ENCODE measurements at regions not wholly inside any gene's neighbourhood (a gene's known extent, or its start where the extent isn't known, plus 50 kb on each side); places are given as distances from the start of the nearest gene placed in this dataset.
"Not testable (repeated sequence)": the region's sequence is repeated elsewhere in the genome, so short reads cannot be mapped to it uniquely, and the experiment has no call there.

GRCh38 chr1:91207691-91208090, 185.9 kb upstream of the ZNF644 start:
- intact Hi-C loops (cut with micrococcal nuclease): not testable (repeated sequence)

DNA sequence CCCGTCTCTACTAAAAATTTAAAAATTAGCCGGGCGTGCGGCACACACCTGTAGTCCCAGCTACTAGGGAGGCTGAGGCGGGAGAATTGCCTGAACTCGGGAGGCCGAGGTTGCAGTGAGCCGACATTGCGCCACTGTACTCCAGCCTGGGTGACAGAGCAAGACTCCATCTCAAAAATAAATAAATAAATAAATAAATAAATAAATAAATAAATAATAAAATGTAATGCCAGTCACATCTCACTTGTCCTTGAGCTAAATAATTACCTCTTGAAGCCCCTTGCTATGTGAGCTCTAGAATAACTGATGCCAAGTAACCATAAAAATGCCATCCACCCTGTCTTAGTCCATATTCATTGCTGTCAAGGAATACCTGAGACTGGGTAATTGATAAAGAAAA, 182.3 kb upstream of the ZNF644 start:
- intact Hi-C loops (cut with micrococcal nuclease): not testable (repeated sequence)

GRCh38 chr1:91201694-91202093, 179.9 kb upstream of the ZNF644 start:
- intact Hi-C loops (cut with micrococcal nuclease): no loop called here

DNA sequence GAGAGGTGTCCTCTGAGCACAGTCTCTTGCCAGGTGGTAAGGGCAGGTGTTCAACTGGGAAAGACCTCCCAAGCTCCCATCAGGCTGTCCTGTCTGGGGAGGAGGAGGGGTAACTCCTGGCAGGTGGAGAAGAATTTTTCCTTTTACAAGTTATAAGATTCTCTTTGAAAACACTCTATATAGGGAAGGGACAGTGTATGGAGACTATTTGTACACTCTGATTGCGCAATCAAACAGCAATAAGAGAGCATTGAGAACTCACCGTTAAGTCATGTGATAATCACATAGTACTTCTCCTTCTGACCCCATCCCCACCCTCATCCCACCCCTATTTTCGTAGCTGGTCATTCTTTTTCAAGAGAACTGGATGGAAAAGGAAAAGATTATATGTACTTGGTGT, 179.3 kb upstream of the ZNF644 start:
- intact Hi-C loops (cut with micrococcal nuclease): no loop called here

DNA sequence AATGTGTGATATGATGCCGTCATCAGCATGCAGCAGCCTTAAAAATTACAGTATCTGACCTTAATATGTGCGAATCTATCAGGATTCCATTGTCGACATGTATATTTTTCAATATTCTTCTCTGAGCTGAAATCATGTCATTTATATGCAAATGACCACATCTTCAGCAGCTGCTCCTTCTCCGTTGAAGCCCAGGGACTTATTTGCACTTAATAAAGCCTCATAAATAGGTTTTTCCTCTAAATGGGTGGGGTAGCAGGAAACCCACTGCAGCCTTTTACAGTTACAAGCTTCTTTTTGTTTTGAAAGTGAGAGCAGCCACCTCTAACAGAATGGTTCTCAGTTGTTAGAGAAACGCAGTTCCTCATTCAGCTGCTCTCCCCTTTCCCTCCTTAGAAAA, 178.8 kb upstream of the ZNF644 start:
- intact Hi-C loops (cut with micrococcal nuclease): no loop called here

DNA sequence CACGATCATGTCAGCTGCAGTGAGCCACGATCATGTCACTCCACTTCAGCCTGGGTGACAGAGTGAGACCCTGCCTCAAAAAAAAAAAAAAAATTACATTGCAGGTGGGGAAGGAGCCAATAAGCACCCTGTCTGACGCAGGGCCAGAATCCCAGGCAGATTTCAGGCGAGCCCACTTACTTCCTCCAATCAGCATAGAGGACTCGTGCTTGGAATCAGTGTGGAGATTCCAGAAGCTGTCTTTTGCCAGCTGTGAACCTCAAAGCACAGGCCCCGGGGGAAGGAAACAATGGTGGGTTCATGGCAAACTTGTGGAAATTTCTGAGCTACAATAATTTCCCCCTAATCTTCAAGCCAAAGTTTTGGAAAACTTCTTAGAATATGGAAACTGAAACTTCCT, 178.2 kb upstream of the ZNF644 start:
- intact Hi-C loops (cut with micrococcal nuclease): no loop called here

DNA sequence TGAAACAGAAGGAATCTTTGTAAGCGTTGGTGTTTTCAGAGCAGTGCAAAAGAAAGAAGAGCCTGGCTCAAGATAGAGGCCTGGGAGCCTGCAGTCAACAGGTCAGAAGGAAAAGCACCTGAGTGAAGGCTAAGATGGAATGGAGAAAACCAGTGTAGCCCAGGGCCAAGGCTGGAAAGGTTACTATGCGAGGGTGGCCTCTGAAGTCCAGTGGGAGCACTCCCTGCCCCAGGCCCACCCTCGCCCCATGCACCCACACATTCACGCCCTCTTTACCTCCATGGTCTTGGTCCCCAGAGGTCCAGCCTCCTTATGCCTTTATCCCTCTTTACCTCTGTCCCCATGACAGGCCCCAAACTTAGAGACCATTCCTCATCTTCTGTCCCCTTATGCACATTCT, 169.2 kb upstream of the ZNF644 start:
- intact Hi-C loops (cut with micrococcal nuclease): no loop called here

GRCh38 chr1:91189096-91189495, 167.3 kb upstream of the ZNF644 start:
- intact Hi-C loops (cut with micrococcal nuclease): no loop called here

DNA sequence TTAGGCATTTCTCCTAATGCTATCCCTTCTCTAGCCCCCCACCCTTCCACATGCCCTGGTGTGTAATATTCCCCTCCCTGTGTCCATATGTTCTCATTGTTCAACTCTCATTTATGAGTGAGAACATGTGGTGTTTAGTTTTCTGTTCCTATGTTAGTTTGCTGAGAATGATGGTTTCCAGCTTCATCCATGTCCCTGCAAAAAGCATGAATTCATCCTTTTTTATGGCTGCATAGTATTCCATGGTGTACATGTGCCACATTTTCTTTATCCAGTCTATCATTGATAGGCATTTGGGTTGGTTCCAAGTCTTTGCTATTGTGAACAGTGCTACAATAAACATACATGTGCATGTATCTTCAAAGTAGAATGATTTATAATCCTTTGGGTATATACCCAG, 161.0 kb upstream of the ZNF644 start:
- intact Hi-C loops (cut with micrococcal nuclease): not testable (repeated sequence)

- intact Hi-C loops (cut with micrococcal nuclease): no loop called here
Observed at GRCh38 chr1:91176250-91176649, 154.4 kb upstream of the ZNF644 start.

DNA sequence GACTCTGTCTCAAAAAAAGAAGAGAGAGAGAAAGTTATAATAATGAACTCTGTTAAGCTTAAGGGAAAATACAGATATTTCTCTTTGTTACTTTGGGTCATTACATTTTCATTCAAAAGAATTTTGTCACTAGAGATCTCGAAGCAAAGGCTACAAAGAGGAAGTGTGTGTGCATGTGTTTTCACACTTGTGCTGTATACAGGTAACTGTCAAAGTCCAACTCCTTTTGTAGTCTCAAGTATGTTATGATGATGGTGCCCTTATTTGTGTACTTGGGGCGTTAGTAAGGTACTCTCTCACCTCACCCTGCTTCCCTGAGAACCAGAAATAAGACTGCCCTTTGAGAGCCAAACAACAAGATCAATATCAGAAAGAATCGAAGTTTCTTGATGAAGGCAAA, 152.9 kb upstream of the ZNF644 start:
- intact Hi-C loops (cut with micrococcal nuclease): no loop called here

DNA sequence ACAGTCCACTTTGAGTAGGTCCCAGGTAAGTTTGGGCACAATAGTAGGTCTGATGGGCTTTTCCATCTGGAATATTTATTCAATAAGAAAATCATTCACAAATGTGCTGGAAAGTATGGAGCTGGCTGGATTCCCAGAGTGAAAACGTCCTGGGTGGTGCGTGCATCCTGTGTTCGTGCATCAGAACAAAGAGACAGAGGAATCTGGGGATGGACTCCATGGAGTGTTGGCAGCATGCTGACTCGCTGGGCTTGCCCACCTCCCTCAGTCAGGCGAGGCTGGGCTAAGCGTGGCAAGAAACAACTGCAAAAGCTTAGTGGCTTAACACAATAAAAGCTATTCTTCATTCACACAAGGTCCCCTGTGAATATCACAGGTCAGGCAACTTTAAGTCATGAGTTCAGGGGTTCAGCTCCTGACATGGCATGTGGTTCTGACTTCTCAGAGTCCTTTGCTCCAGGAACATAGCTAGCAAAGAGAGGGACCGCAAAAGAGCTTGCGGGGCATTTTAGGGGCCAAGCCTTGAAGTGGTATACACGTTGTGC, 151.6 kb upstream of the ZNF644 start:
- intact Hi-C loops (cut with micrococcal nuclease): no loop called here

- intact Hi-C loops (cut with micrococcal nuclease): no loop called here
Observed at GRCh38 chr1:91172541-91172940, 150.7 kb upstream of the ZNF644 start.

- intact Hi-C loops (cut with micrococcal nuclease): no loop called here
Observed at GRCh38 chr1:91171898-91172297, 150.1 kb upstream of the ZNF644 start.

GRCh38 chr1:91170571-91170970, 148.7 kb upstream of the ZNF644 start:
- intact Hi-C loops (cut with micrococcal nuclease): no loop called here

DNA sequence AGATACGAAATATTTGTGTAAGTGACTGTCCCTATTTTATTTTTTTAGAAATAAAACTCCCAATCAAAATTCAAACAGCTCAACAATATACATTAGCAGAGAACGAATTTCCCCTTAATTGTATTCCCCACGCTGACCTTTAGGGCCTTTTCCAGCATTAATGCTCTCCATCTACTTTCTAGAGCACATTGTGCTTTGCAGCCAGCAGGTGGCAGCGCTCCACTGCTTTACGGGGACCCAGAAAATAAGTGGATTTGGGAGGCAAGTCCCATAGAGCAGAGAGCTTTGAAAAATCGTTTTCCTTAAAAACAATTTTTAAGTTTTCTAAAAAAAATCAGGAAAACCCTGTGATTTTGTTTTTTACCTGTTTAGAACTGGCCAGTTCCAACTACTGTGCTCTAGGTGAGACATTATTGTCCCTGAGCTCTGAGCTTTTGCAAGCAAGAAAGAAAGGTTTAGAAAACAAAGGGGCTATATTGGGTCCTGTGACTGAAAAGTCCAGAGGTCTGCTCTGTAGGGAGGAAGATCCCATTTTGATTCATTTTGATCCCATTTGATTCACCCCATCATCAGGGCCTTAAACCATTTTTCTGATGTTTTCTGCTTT, 144.4 kb upstream of the ZNF644 start:
- intact Hi-C loops (cut with micrococcal nuclease): loop anchor here (1.0 to 10.0 kb wide), 7 partner anchors 236 to 1129 kb away; partner anchors contain the start of genes CDC7, GLMN and RPAP2

DNA sequence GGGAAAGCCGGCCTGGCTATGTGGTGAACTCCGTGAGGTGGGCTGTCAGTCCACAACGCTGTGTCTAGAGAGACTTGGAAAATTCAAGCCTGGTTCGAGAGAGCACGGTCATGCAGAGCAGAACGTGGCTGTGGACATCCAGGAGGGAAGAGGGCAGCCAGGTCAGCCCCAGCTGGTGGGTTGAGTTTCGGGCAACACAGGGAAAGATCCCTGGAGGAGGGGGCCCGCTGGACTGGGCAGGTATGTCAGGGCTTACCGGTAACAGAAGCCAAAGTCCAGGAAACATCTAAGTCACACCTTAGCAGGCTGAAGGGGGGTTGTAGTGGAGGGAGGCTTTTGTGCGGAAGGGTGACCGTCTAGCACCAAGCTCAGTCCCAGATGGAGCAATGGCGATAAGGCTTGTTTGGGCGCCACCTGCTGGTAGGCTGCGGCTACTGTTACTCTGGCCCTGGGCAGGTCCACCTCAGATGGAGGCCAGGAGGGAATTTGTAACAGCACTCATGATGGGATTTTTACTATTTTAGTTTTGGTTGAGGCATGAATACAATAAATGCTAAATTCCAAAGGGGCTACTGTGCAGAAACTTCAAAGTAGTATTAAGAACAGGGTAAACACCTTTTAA, 143.3 kb upstream of the ZNF644 start:
- intact Hi-C loops (cut with micrococcal nuclease): loop anchor here (1.0 to 10.0 kb wide), 8 partner anchors 114 to 1130 kb away; partner anchors contain the start of genes CDC7, GLMN and RPAP2

GRCh38 chr1:91162613-91163012, 140.8 kb upstream of the ZNF644 start:
- intact Hi-C loops (cut with micrococcal nuclease): loop anchor here (10.0 kb wide), 2 partner anchors 238 to 1132 kb away; partner anchors contain the start of genes GLMN and RPAP2

DNA sequence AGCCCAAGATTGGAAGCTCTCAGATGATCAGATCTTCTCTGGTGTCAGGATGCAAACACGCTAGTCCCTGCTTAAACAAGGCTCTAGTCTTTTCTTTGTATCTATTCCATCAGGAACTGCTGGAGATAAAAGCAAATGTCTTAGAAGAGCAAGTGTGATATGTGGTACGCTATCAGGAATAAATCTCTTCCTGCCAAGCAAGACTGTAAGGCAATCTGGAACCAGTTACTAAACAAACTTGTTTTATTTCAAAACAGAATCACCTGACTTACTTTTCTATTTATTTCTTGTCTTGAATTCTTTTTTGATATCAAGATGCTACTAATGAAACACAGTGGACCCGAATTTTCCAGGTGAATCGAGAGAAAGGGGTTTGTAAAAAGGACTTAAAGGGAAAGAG, 139.9 kb upstream of the ZNF644 start:
- intact Hi-C loops (cut with micrococcal nuclease): loop anchor here (10.0 kb wide), 2 partner anchors 237 to 1133 kb away; partner anchors contain the start of genes GLMN and RPAP2

DNA sequence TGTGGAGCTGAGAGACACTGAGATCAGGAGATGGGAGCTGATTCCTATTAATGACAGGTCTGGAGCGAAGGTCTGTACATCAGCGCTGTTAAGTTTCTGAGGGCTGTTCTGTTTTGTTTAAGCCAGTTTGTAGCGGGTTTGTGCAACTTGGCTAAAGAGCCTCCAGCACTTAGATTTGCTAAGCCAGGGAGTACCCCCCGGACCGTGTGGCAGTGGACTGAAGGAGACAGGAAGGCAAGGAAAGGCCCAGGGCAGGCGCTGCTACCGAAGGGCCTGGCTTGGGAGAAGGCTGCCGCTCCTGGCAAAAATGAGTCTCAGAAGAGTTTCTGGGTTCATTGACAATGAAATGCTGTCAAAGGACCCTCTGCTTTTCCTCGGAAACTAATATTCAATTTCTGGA, 139.3 kb upstream of the ZNF644 start:
- intact Hi-C loops (cut with micrococcal nuclease): loop anchor here (10.0 kb wide), 2 partner anchors 236 to 1134 kb away; partner anchors contain the start of genes GLMN and RPAP2

DNA sequence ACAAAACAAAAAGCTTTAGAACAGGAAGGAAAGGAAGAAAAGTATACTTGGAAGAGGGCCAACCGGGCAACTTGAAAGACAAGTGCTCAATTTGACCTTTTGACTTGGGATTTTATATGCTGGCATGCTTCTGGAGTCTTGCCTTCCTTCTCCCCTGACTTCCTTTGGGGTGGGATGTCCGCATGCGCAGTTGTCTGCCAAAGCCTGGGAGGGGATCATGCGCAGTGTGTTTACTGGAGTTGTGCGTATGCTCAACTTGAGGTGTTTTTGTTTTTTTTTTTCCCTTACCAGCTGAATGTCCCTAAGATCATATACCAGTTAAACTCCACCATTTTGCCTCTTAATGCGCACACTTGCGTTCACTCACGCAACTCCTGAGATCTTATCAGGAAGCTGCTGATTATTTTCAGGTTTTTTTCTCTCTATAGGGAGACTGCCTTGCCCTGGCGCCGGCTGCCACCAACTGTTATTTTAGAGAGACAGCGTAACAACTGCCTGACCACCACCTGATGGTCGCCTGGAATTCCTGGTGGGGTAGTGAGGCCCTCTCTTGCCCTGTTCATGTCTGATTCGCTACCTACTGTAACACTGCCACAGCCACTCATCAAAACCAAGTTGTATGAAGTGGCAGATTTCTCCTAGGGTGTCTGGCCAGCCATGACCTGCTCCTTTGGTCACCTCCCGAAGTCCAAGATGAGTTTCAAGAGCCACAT, 138.7 kb upstream of the ZNF644 start:
- intact Hi-C loops (cut with micrococcal nuclease): loop anchor here (10.0 kb wide), 2 partner anchors 236 to 1134 kb away; partner anchors contain the start of genes GLMN and RPAP2

- intact Hi-C loops (cut with micrococcal nuclease): no loop called here
Observed at GRCh38 chr1:91153341-91153740, 131.5 kb upstream of the ZNF644 start.

All from T-helper 1 cell treated with Interleukin-12 subunit alpha and Interleukin-12 subunit beta and Interleukin-4 antibody, amounts not matched to agents 30 ng/mL and 1 ng/mL, for 36 hours (primary cell).